ENCODE measurements at regions not wholly inside any gene's neighbourhood (a gene's known extent, or its start where the extent isn't known, plus 50 kb on each side); places are given as distances from the start of the nearest gene placed in this dataset.

GRCh38 chr15:29636140-29636539 lies 186.1 kb downstream of the TJP1 start:
- Histone ChIP-seq H3K4me3 (ENCODE audit: control insufficient read depth in 2 of 3, extremely low read depth in 1 of 3, insufficient read depth in 2 of 3, low read depth in 1 of 3, low read length in 3 of 3) (no peak overlapping the region), H3K4me1 (ENCODE audit: control insufficient read depth, extremely low read depth, insufficient read depth, low read length) (no peaks in the 10 kb centered on the region), H3K9me1 (ENCODE audit: control insufficient read depth, extremely low read depth, insufficient read depth, low read length) (no peaks in the 10 kb centered on the region), H2AFZ (ENCODE audit: control insufficient read depth, low read length) (no peak overlapping the region), H3K4me2 (ENCODE audit: control insufficient read depth, extremely low read depth, insufficient read depth, low read depth, low read length) (no peak overlapping the region), H3K27me3 (ENCODE audit: control insufficient read depth, extremely low read depth, insufficient read depth, low read length) (no peaks in the 10 kb centered on the region), H4K20me1 (ENCODE audit: control insufficient read depth, extremely low read depth, insufficient read depth, low read length) (no peaks in the 10 kb centered on the region), H3K36me3 (ENCODE audit: control insufficient read depth in 2 of 2, extremely low read depth in 1 of 2, insufficient read depth in 2 of 2, low read length in 2 of 2) (no peaks in the 10 kb centered on the region), H3K9ac (ENCODE audit: control insufficient read depth, extremely low read depth, insufficient read depth, low read length) (no peak overlapping the region), H3K27ac (ENCODE audit: control insufficient read depth, insufficient read depth, low read length) (no peak overlapping the region), H3K9me3 (ENCODE audit: control insufficient read depth, low read depth, low read length) (no peaks in the 10 kb centered on the region), H3K79me2 (ENCODE audit: control insufficient read depth, insufficient read depth, low read length) (no peaks in the 10 kb centered on the region)
- dilution Hi-C loops (cut with MboI; ENCODE audit: extremely low pct_ligation_motif_present, low sequenced_read_pairs): no loop called here
- DNase-seq (ENCODE audit: low read depth, low spot score) (no peak), FAIRE-seq (no peak)
- TF ChIP-seq CTCF (optimal IDR thresholded peaks at IDR 0.05 in 1 of 3, IDR thresholded peaks at IDR 0.05 in 1 of 3, conservative IDR thresholded peaks at IDR 0.05 in 1 of 3; ENCODE audit: extremely low read depth in 1 of 3, insufficient read depth in 2 of 3, low read length in 3 of 3): no peak
- no peak for TF ChIP-seq EZH2 (IDR thresholded peaks at IDR 0.05; ENCODE audit: low read length)

- H3K27ac ChIP-seq (ENCODE audit: control insufficient read depth, insufficient read depth, low read length): no peak overlapping the region
- TF ChIP-seq CTCF (optimal IDR thresholded peaks at IDR 0.05 in 1 of 3, IDR thresholded peaks at IDR 0.05 in 1 of 3, conservative IDR thresholded peaks at IDR 0.05 in 1 of 3; ENCODE audit: extremely low read depth in 1 of 3, insufficient read depth in 2 of 3, low read length in 3 of 3): no peak
- TF ChIP-seq EZH2 (IDR thresholded peaks at IDR 0.05; ENCODE audit: low read length): no peak
- no peaks in the 10 kb centered on the region for H4K20me1 ChIP-seq (ENCODE audit: control insufficient read depth, extremely low read depth, insufficient read depth, low read length)
- no peaks in the 10 kb centered on the region for H3K27me3 ChIP-seq (ENCODE audit: control insufficient read depth, extremely low read depth, insufficient read depth, low read length)
- no peaks in the 10 kb centered on the region for H3K9me1 ChIP-seq (ENCODE audit: control insufficient read depth, extremely low read depth, insufficient read depth, low read length)
- H3K4me2 ChIP-seq (ENCODE audit: control insufficient read depth, extremely low read depth, insufficient read depth, low read depth, low read length): no peak overlapping the region
- no peak for DNase-seq (ENCODE audit: low read depth, low spot score)
- no peaks in the 10 kb centered on the region for H3K4me1 ChIP-seq (ENCODE audit: control insufficient read depth, extremely low read depth, insufficient read depth, low read length)
- no peak overlapping the region for H2AFZ ChIP-seq (ENCODE audit: control insufficient read depth, low read length)
- no peaks in the 10 kb centered on the region for H3K36me3 ChIP-seq (ENCODE audit: control insufficient read depth in 2 of 2, extremely low read depth in 1 of 2, insufficient read depth in 2 of 2, low read length in 2 of 2)
- no peaks in the 10 kb centered on the region for H3K79me2 ChIP-seq (ENCODE audit: control insufficient read depth, insufficient read depth, low read length)
- H3K9me3 ChIP-seq (ENCODE audit: control insufficient read depth, low read depth, low read length): no peaks in the 10 kb centered on the region
- dilution Hi-C loops (cut with MboI; ENCODE audit: extremely low pct_ligation_motif_present, low sequenced_read_pairs): no loop called here
- FAIRE-seq: no peak
- H3K4me3 ChIP-seq (ENCODE audit: control insufficient read depth in 2 of 3, extremely low read depth in 1 of 3, insufficient read depth in 2 of 3, low read depth in 1 of 3, low read length in 3 of 3): no peak overlapping the region
- no peak overlapping the region for H3K9ac ChIP-seq (ENCODE audit: control insufficient read depth, extremely low read depth, insufficient read depth, low read length)
These were observed 186.7 kb downstream of the TJP1 start for GRCh38 chr15:29635513-29636098.
